ENCODE measurements at regions not wholly inside any gene's neighbourhood (a gene's known extent, or its start where the extent isn't known, plus 50 kb on each side); places are given as distances from the start of the nearest gene placed in this dataset.

DNA sequence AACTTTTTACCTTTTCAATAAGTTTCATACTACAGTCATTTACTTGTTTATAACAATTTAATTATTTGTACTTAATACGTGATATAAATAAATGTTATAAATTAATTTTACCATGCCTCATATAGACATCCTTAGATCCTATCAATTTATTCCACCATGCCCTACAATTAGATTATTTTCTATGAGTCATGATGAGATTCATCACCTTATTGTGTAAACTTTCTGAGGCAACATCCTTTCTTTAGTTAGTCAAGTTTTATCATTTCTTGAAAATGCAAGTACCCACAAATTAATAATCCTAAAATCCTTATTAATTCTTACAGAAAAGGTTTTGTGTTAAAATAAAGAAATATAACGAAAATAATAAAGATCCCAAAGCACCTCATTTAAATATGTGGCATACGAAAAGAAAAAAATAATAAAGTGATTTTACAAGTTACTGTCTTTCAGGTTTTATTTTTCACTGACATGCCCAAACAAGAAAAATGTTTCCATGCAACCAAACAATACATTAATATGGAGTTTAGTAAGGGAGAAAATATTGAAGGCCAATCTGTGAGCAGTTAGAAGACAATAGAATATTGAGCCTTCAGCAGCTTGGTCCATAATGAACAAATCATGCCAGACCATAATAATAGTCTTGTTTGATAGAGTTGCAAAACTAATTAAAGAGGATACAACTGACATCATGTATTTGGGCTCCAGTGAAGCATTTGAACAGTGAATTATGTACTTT, 188.7 kb upstream of the MRPS30 start:
- Histone ChIP-seq H3K4me3 (no peak overlapping the region), H3K9me3 (no peaks in the 10 kb centered on the region), H3K27me3 (replicated peaks; ENCODE audit: insufficient read depth) (no peaks in the 10 kb centered on the region), H3K4me1 (replicated peaks) (no peaks in the 10 kb centered on the region), H3K36me3 (no peaks in the 10 kb centered on the region), H3K27ac (no peak overlapping the region)
- intact Hi-C loops (cut with DNase I): no loop called here
- DNase-seq (ENCODE audit: low spot score): no peak
- 70% methylated on average over 3 of the region's 3 CpGs for WGBS
- no peak for TF ChIP-seq POLR2AphosphoS5 (IDR thresholded peaks at IDR 0.05)
- TF ChIP-seq POLR2A (IDR thresholded peaks at IDR 0.05): no peak
- TF ChIP-seq, protein P1, sequence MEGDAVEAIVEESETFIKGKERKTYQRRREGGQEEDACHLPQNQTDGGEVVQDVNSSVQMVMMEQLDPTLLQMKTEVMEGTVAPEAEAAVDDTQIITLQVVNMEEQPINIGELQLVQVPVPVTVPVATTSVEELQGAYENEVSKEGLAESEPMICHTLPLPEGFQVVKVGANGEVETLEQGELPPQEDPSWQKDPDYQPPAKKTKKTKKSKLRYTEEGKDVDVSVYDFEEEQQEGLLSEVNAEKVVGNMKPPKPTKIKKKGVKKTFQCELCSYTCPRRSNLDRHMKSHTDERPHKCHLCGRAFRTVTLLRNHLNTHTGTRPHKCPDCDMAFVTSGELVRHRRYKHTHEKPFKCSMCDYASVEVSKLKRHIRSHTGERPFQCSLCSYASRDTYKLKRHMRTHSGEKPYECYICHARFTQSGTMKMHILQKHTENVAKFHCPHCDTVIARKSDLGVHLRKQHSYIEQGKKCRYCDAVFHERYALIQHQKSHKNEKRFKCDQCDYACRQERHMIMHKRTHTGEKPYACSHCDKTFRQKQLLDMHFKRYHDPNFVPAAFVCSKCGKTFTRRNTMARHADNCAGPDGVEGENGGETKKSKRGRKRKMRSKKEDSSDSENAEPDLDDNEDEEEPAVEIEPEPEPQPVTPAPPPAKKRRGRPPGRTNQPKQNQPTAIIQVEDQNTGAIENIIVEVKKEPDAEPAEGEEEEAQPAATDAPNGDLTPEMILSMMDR (IDR thresholded peaks at IDR 0.05): no peak

DNA sequence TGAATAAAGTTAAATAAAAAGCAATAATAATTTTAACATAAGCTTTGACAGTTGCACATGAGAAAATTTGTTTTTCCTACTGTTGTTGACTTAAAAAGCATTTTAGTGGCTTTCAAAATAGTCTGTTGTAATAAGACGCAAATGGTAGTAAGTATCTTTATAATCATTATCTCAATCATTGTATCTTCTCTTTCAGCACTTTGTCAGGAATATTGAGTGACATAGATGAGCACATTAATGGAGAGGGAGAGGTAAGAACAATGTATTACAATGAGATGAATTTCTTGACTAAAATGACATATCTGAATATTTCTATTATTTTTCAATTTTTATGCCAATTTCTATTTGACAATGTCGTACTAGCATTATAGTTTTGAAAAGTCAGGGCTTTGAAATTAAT, 193.9 kb upstream of the MRPS30 start:
- no peaks in the 10 kb centered on the region for H3K9me3 ChIP-seq
- intact Hi-C loops (cut with DNase I): no loop called here
- H3K4me3 ChIP-seq: no peak overlapping the region
- WGBS: 93% methylated on average over 2 of the region's 2 CpGs
- DNase-seq (ENCODE audit: low spot score): no peak
- no peaks in the 10 kb centered on the region for H3K36me3 ChIP-seq
- TF ChIP-seq POLR2A (IDR thresholded peaks at IDR 0.05): no peak
- TF ChIP-seq POLR2AphosphoS5 (IDR thresholded peaks at IDR 0.05): no peak
- TF ChIP-seq, protein P1 (IDR thresholded peaks at IDR 0.05): no peak
- no peaks in the 10 kb centered on the region for H3K4me1 ChIP-seq (replicated peaks)
- no peaks in the 10 kb centered on the region for H3K27me3 ChIP-seq (replicated peaks; ENCODE audit: insufficient read depth)
- no peak overlapping the region for H3K27ac ChIP-seq

DNA sequence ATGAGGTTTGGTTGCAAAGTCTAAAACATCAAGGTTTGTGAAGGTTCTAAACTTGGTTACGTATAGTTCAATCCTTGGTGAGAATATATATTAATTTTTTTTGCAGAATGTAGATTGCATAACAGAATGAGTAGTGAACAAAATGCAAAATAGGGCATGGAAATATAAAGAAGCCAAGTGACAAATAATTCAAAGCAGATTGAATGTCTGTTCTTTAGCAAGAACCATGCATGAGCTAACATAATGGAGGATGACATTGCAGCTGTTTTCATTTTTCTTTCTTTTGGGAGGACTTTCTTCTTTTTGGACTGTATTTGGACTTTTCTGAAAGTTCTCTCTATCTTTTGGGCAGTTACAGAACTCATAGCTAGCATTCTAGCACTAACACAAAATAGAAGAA, 194.8 kb upstream of the MRPS30 start:
- Histone ChIP-seq H3K9me3 (no peaks in the 10 kb centered on the region), H3K4me3 (no peak overlapping the region), H3K4me1 (replicated peaks) (no peaks in the 10 kb centered on the region), H3K27me3 (replicated peaks; ENCODE audit: insufficient read depth) (no peaks in the 10 kb centered on the region), H3K27ac (no peak overlapping the region), H3K36me3 (no peaks in the 10 kb centered on the region)
- WGBS: 91% methylated on average over 1 of the region's 1 CpG
- intact Hi-C loops (cut with DNase I): no loop called here
- DNase-seq (ENCODE audit: low spot score): no peak
- TF ChIP-seq, protein P1 (IDR thresholded peaks at IDR 0.05): no peak
- TF ChIP-seq POLR2A (IDR thresholded peaks at IDR 0.05): no peak
- no peak for TF ChIP-seq POLR2AphosphoS5 (IDR thresholded peaks at IDR 0.05)

DNA sequence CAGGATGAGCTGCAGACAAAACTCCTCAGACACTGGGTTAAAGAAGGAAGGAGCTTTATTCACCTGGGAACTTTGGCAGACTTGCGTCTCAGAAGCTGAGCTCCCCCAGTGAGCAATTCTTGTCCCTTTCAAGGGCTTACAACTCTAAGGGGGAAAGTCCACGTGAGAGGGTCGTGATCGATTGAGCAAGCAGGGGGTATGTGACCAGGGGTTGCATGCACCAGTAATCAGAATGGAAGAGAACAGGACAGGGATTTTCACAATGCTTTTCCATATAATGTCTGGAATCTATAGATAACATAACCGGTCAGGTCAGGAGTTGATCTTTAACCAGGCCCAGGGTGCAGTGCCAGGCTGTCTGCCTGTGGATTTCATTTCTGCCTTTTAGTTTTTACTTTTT, 202.8 kb upstream of the MRPS30 start:
- intact Hi-C loops (cut with DNase I): no loop called here
- 83% methylated on average over 5 of the region's 5 CpGs for WGBS
- no peak overlapping the region for H3K4me3 ChIP-seq
- H3K27ac ChIP-seq: no peak overlapping the region
- no peaks in the 10 kb centered on the region for H3K36me3 ChIP-seq
- no peaks in the 10 kb centered on the region for H3K4me1 ChIP-seq (replicated peaks)
- H3K9me3 ChIP-seq: no peaks in the 10 kb centered on the region
- H3K27me3 ChIP-seq (replicated peaks; ENCODE audit: insufficient read depth): no peaks in the 10 kb centered on the region
- TF ChIP-seq, protein P1 (IDR thresholded peaks at IDR 0.05): no peak
- TF ChIP-seq POLR2A (IDR thresholded peaks at IDR 0.05) (no peak), POLR2AphosphoS5 (IDR thresholded peaks at IDR 0.05) (no peak)
- DNase-seq (ENCODE audit: low spot score): no peak

Data from prostate gland (tissue), 2 donors.